ENCODE measurements at regions not wholly inside any gene's neighbourhood (a gene's known extent, or its start where the extent isn't known, plus 50 kb on each side); places are given as distances from the start of the nearest gene placed in this dataset.
A peak's percentile ranks its signal among the peaks of the same experiment; 100 is the strongest.

- ChIA-PET POLR2A (no interaction called here), CTCF (no interaction called here)
- no TSS peak for BruUV-seq (replicated peaks)
- Histone ChIP-seq H3K9me1 (replicated peaks; ENCODE audit: control insufficient read depth, extremely low read depth, insufficient read depth, low read length) (no peaks in the 10 kb centered on the region), H3K4me3 (replicated peaks in 1 of 3; ENCODE audit: insufficient read depth in 1 of 3, low read depth in 1 of 3, low read length in 3 of 3) (no peak overlapping the region), H3K9ac (replicated peaks; ENCODE audit: extremely low read depth, insufficient read depth, low read length) (no peak overlapping the region), H3K79me2 (ENCODE audit: control insufficient read depth, insufficient read depth, low read length) (no peaks in the 10 kb centered on the region), H3K27me3 (ENCODE audit: control insufficient read depth in 2 of 2, insufficient read depth in 2 of 2, low read length in 2 of 2) (no peaks in the 10 kb centered on the region), H3K36me3 (ENCODE audit: control insufficient read depth in 2 of 2, extremely low read depth in 1 of 2, insufficient read depth in 2 of 2, low read length in 2 of 2) (no peaks in the 10 kb centered on the region), H2AFZ (ENCODE audit: low read depth, low read length) (no peak overlapping the region), H4K20me1 (replicated peaks; ENCODE audit: control insufficient read depth, extremely low read depth, insufficient read depth, low read length) (no peaks in the 10 kb centered on the region), H3K9me3 (replicated peaks; ENCODE audit: control insufficient read depth, insufficient read depth, low read length) (no peaks in the 10 kb centered on the region), H3K4me1 (ENCODE audit: control insufficient read depth, extremely low read depth, insufficient read depth, low read length) (peaks cover 36% of the 10 kb centered on the region), H3K4me2 (ENCODE audit: insufficient read depth, low read length) (no peak overlapping the region), H3K27ac (ENCODE audit: insufficient read depth, low read depth, low read length) (peak overlapping the region; percentile 11)
- dilution Hi-C loops (cut with MboI; ENCODE audit: extremely low pct_ligation_motif_present, low sequenced_read_pairs), result no loop called here
- DNase-seq (ENCODE audit: low read depth, low spot score) (peak; percentile 75), FAIRE-seq (no peak)
- intact Hi-C loops (cut with micrococcal nuclease), result loop anchor here (5.0 kb wide), 1 partner anchor 282 kb away; no protein-coding TSS in a partner anchor
- TF ChIP-seq GATA2 (IDR thresholded peaks at IDR 0.05; ENCODE audit: insufficient read depth, insufficient read length, low read depth, low read length) (peak; percentile 61), POLR2A (IDR thresholded peaks at IDR 0.05; ENCODE audit: low read depth, low read length) (no peak)
Measured at GRCh38 chr2:149860276-149860921, 272.8 kb upstream of the MMADHC start.

- no TSS peak for BruUV-seq (replicated peaks)
- Histone ChIP-seq H3K9me1 (replicated peaks; ENCODE audit: control insufficient read depth, extremely low read depth, insufficient read depth, low read length) (no peaks in the 10 kb centered on the region), H3K36me3 (ENCODE audit: control insufficient read depth in 2 of 2, extremely low read depth in 1 of 2, insufficient read depth in 2 of 2, low read length in 2 of 2) (no peaks in the 10 kb centered on the region), H3K4me2 (ENCODE audit: insufficient read depth, low read length) (peak overlapping the region; percentile 23), H3K9me3 (replicated peaks; ENCODE audit: control insufficient read depth, insufficient read depth, low read length) (no peaks in the 10 kb centered on the region), H3K79me2 (ENCODE audit: control insufficient read depth, insufficient read depth, low read length) (no peaks in the 10 kb centered on the region), H2AFZ (ENCODE audit: low read depth, low read length) (peak overlapping the region; percentile 70), H4K20me1 (replicated peaks; ENCODE audit: control insufficient read depth, extremely low read depth, insufficient read depth, low read length) (no peaks in the 10 kb centered on the region), H3K27ac (ENCODE audit: insufficient read depth, low read depth, low read length) (peak overlapping the region; percentile 60), H3K4me3 (replicated peaks in 1 of 3; ENCODE audit: insufficient read depth in 1 of 3, low read depth in 1 of 3, low read length in 3 of 3) (no peak overlapping the region), H3K27me3 (ENCODE audit: control insufficient read depth in 2 of 2, insufficient read depth in 2 of 2, low read length in 2 of 2) (no peaks in the 10 kb centered on the region), H3K9ac (replicated peaks; ENCODE audit: extremely low read depth, insufficient read depth, low read length) (peak overlapping the region; percentile 19), H3K4me1 (ENCODE audit: control insufficient read depth, extremely low read depth, insufficient read depth, low read length) (peaks cover 36% of the 10 kb centered on the region)
- CTCF ChIA-PET, result interaction anchor here (0.9 to 1.3 kb wide), 4 partner anchors 8 to 213 kb away, joined by 3 to 5 read pairs (median 3); no protein-coding TSS in a partner anchor
- DNase-seq (ENCODE audit: low read depth, low spot score) (peak; percentile 66), FAIRE-seq (peak; percentile 79)
- POLR2A ChIA-PET, result no interaction called here
- TF ChIP-seq MYC (IDR thresholded peaks at IDR 0.05; ENCODE audit: low read depth, low read length) (no peak), POLR2A (IDR thresholded peaks at IDR 0.05; ENCODE audit: low read depth, low read length) (no peak), GATA2 (IDR thresholded peaks at IDR 0.05; ENCODE audit: insufficient read depth, insufficient read length, low read depth, low read length) (peak; percentile 16), MAX (IDR thresholded peaks at IDR 0.05; ENCODE audit: insufficient read depth, insufficient read length) (no peak), EZH2 (IDR thresholded peaks at IDR 0.05; ENCODE audit: borderline replicate concordance, low read depth, low read length, severe bottlenecking) (no peak), FOS (IDR thresholded peaks at IDR 0.05; ENCODE audit: borderline replicate concordance, insufficient read depth, low read length) (peak; percentile 54), POLR2AphosphoS5 (IDR thresholded peaks at IDR 0.05; ENCODE audit: insufficient read depth, low read depth, low read length) (peak; percentile 11), CTCF (IDR thresholded peaks at IDR 0.05; ENCODE audit: extremely low read depth in 1 of 2, insufficient read depth in 1 of 2, low read depth in 1 of 2, low read length in 2 of 2) (no peak), JUN (IDR thresholded peaks at IDR 0.05; ENCODE audit: borderline replicate concordance, insufficient read depth, insufficient read length, low read depth) (no peak)
- intact Hi-C loops (cut with micrococcal nuclease) (loop anchor here (5.0 kb wide), 3 partner anchors 127 to 628 kb away; partner anchors contain the start of gene RND3), dilution Hi-C loops (cut with MboI; ENCODE audit: extremely low pct_ligation_motif_present, low sequenced_read_pairs) (no loop called here)
Measured at GRCh38 chr2:149858901-149859634, 271.5 kb upstream of the MMADHC start.
